ENCODE measurements at regions not wholly inside any gene's neighbourhood (a gene's known extent, or its start where the extent isn't known, plus 50 kb on each side); places are given as distances from the start of the nearest gene placed in this dataset.

DNA sequence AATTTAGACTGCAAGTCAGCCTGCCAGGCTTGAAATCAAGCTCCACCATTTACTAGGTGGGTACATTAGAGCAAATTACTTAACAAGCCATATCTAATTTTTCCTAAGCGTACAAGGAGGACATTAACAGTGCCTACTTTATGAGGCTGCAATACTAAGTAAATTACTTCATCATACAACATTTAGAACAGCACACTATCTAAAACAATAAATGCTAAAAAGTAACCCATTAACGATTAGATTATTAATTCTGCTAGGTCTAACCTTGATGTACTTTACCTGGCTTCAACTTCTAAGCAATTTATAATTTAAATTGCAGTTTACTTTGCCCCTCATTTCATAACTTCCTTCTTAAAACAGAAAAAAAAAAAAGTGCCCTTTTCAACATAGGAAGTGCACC is 1155.6 kb upstream of the NCAM2 start:
- DNase-seq (ENCODE audit: low spot score), result no peak

GRCh38 chr21:19844334-19844733 is 1153.9 kb upstream of the NCAM2 start:
- no peak for DNase-seq (ENCODE audit: low spot score)

- DNase-seq (ENCODE audit: low spot score), result no peak
Measured at GRCh38 chr21:19850157-19850556, 1148.1 kb upstream of the NCAM2 start.

GRCh38 chr21:19853061-19853460 is 1145.1 kb upstream of the NCAM2 start:
- no peak for DNase-seq (ENCODE audit: low spot score)

DNA sequence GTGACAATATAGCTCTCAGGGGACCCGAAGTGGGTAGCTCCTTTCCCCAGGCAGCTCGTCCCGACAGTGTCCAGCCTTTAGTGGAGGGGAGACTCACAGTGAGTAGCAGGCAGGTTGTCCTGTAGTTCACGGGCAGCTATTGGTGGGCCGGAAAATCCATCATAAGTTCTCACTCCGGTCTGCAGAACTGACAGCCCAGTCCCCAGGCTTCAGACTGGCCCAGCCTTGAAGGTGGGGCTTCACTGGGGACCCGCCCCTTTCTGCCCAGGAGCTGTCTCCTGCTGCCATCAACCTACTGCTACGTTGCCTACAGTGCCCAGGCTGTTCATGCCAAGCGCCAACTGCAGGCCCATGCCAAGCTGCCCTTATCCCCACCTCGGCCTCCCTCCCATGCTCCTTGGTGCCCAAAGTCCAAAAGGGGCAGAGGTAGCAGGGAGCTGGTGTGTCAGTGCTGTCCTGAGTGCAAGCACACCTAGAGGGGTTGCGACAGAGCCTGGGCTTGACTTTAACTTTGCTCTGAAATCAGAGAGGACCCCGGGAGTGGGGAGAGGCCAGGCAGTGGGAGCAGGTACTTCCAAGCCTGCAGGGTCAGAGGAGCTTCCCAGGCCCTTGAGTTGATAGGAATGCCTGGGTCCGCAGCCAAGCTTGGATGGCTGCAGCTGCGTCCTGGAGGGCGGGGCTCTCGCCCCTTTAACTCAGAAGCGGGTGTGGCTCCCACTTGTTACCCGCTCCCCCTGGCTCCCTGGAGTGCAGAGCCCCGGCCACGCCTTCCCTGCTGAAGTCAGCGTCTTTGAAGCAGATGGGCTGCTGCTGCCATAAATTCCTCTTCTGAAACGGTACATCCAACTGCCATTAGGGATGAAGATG is 1144.3 kb upstream of the NCAM2 start:
- no peak for DNase-seq (ENCODE audit: low spot score)

GRCh38 chr21:19855522-19855921 is 1142.7 kb upstream of the NCAM2 start:
- DNase-seq (ENCODE audit: low spot score), result no peak

GRCh38 chr21:19864476-19864875 is 1133.7 kb upstream of the NCAM2 start:
- DNase-seq (ENCODE audit: low spot score), result no peak

- DNase-seq (ENCODE audit: low spot score), result no peak
Measured at GRCh38 chr21:19870682-19871081, 1127.5 kb upstream of the NCAM2 start.

GRCh38 chr21:19874521-19874920 is 1123.7 kb upstream of the NCAM2 start:
- DNase-seq (ENCODE audit: low spot score), result no peak

DNA sequence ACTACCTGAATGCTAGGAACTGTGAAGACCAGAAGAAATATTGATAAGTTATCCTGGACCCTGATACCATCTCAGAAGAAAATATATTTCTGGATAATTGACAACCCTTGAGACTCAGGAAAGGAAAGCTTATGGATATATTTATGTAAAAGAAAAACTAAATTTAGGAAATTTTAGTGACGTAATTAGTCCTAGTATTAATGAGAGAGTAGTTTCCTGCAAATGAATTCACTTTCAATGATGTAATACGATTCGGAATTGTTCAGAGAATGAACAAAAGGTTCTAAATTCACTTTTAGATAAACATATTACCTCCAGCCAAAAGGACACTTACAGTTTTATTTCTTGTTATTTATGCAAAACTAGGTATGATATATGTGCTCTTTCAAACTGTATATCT is 1120.1 kb upstream of the NCAM2 start:
- no peak for DNase-seq (ENCODE audit: low spot score)

DNA sequence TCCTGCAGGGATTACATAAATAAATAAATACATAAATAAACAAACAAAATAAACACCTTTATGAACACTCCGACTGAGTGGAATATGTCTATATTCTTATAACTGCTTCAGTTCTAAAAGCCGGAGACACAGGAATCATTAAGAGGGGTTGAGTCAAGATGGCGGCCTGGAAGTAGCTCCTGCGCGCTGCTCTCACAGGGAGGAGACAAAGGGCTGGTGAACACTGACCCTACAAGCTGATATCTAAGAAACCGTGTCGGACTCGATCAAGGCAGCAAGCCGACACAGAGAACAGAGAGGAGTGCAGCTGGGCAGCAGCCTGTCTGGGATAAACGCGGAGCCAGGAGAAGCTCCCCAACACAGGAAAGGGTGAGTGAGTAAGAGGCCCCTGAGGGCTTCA is 1098.6 kb upstream of the NCAM2 start:
- no peak for DNase-seq (ENCODE audit: low spot score)

- peak; percentile 3 for DNase-seq (ENCODE audit: low spot score)
Measured at GRCh38 chr21:19900149-19900548, 1098.1 kb upstream of the NCAM2 start.

GRCh38 chr21:19908390-19908789 is 1089.8 kb upstream of the NCAM2 start:
- DNase-seq (ENCODE audit: low spot score), result no peak

GRCh38 chr21:19914028-19914427 is 1084.2 kb upstream of the NCAM2 start:
- no peak for DNase-seq (ENCODE audit: low spot score)

- no peak for DNase-seq (ENCODE audit: low spot score)
Measured at GRCh38 chr21:19921211-19921610, 1077.0 kb upstream of the NCAM2 start.

GRCh38 chr21:19922122-19922521 is 1076.1 kb upstream of the NCAM2 start:
- DNase-seq (ENCODE audit: low spot score), result no peak

GRCh38 chr21:19935467-19935866 is 1062.7 kb upstream of the NCAM2 start:
- no peak for DNase-seq (ENCODE audit: low spot score)

GRCh38 chr21:19937619-19938018 is 1060.6 kb upstream of the NCAM2 start:
- DNase-seq (ENCODE audit: low spot score), result no peak

- DNase-seq (ENCODE audit: low spot score), result no peak
Measured at GRCh38 chr21:19941626-19942025, 1056.6 kb upstream of the NCAM2 start.

DNA sequence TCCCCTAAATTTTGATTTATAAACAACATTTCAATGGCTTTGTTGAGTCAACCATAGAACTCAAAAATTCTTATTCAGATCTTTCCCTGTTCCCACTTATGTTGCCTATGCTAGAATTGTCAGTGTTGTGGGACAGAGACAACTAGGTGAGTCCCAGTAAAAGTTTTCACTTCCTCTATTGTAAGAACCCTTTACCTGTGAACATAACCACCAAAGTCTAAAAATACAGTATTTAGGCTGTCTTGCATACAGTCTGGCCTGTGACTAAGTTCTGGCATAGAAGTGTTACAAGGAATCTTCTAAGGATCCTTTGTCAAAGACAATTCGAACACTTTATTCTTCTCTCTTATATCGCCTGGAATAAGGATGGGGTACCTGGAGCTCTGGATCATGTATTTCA is 1047.9 kb upstream of the NCAM2 start:
- DNase-seq (ENCODE audit: low spot score), result no peak

DNA sequence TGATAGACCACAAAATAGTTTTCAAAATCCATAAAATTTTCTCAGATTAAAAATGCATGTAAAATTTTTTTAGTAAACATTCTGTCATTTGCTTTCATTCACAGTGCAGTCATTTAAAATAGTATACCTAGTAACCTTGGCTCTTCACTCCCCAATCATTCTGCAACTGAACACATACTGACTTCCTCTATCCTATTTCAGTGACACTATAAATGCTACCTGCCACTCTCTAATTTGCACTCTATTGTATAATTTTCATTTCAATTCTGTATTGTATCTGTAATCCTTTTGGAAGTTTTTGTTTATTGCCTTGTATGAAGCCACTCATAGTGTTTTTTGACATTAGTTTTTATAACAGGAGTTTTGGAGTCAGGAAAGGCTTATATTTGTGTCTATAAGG is 1029.1 kb upstream of the NCAM2 start:
- DNase-seq (ENCODE audit: low spot score), result no peak

GRCh38 chr21:19981938-19982337 is 1016.3 kb upstream of the NCAM2 start:
- no peak for DNase-seq (ENCODE audit: low spot score)

DNA sequence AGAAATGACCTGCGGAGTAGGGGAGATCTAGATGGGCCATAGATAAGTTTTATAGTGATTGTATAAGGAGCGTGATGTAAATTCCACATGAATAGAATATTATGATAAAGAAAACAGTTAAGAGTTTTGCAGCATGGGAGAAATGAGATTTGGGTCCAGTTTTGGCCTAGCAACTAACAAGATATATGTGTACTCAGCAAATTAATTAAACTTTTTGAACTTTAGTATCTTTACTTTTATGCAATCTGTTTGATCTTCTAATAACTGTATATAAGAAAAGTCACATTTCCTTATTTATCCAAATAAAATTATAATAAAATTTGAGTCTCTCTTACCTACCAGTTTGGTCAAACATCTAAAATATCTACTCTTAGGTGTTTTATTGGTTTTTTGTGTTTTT is 1011.8 kb upstream of the NCAM2 start:
- DNase-seq (ENCODE audit: low spot score), result no peak

DNA sequence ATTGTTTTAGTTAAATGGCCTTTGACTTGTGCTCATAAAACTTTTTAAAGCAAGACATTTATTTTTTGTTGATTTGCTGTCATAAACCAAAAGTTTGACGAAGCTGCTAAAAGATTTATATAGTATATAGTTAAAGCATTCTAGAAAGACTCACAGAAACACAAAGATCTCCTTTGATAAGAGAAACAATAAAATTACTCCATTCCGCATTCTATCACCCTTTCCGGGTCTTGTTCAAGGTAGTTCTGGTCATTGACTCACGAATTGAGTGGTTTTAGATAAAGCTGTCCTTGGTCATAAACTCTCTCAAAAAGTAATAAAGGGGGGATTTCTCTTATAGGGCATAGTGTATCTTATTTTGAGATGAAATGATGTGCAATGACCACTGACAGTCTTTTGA is 1010.5 kb upstream of the NCAM2 start:
- no peak for DNase-seq (ENCODE audit: low spot score)
